ENCODE measurements at regions not wholly inside any gene's neighbourhood (a gene's known extent, or its start where the extent isn't known, plus 50 kb on each side); places are given as distances from the start of the nearest gene placed in this dataset.

DNA sequence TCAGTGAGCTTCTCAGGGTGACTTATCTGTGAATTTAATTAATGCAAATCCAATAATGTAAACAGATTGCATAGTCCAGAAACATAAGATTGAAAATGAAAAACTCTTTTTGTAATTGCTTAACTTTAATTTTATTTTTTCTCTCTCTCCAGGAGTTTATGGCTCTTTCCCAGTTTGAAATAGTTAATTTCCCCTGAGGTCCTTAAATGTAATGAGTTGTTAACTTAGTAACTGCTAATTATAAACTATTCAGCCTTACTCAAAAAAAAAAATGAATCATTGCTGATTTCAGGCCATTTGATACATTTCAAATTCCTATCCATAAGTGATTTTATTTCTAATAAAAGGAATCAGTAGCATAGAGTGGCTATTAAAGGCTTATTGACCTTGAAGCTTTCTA lies 84.1 kb upstream of the TRPC4 start:
- TF ChIP-seq EZH2 (IDR thresholded peaks at IDR 0.05; ENCODE audit: insufficient read depth, poor library complexity, severe bottlenecking) (no peak), EZH2phosphoT487 (IDR thresholded peaks at IDR 0.05; ENCODE audit: insufficient read depth, low read depth) (no peak)

Data from GM23248 (cell line).